NCI-H2171 treated with DMSO at 0.1 percent for 48 hours (cell line): ENCODE measurements at regions not wholly inside any gene's neighbourhood (a gene's known extent, or its start where the extent isn't known, plus 50 kb on each side); places are given as distances from the start of the nearest gene placed in this dataset.
A peak's percentile ranks its signal among the peaks of the same experiment; 100 is the strongest.
"Not testable (repeated sequence)": the region's sequence is repeated elsewhere in the genome, so short reads cannot be mapped to it uniquely, and the experiment has no call there.

Experiments
- DNase-seq: peaks from one replicate; lab custom pipeline; 2025; lab: John Stamatoyannopoulos, UW

GRCh38 chr9:30977965-30978364 is 1406.5 kb upstream of the ACO1 start:
- no peak for DNase-seq

DNA sequence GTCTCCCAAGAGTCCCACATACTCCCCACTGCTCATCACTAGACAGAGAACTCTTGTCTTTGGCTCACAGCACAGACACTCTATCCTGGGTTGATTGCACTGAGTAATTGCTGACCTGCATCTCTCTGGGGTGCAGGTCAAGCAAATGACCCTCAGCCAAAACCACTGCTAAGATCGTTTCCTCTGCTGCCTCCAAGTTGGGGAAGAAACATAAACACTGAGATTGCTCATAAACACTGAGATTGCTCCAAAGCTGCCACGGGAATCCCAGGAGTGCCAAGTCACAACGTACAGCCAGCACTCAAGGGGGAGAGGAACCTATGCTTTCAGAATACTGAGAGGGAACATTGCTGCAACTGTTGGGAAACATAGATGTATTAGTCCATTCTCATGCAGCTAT is 1402.1 kb upstream of the ACO1 start:
- no peak for DNase-seq

DNA sequence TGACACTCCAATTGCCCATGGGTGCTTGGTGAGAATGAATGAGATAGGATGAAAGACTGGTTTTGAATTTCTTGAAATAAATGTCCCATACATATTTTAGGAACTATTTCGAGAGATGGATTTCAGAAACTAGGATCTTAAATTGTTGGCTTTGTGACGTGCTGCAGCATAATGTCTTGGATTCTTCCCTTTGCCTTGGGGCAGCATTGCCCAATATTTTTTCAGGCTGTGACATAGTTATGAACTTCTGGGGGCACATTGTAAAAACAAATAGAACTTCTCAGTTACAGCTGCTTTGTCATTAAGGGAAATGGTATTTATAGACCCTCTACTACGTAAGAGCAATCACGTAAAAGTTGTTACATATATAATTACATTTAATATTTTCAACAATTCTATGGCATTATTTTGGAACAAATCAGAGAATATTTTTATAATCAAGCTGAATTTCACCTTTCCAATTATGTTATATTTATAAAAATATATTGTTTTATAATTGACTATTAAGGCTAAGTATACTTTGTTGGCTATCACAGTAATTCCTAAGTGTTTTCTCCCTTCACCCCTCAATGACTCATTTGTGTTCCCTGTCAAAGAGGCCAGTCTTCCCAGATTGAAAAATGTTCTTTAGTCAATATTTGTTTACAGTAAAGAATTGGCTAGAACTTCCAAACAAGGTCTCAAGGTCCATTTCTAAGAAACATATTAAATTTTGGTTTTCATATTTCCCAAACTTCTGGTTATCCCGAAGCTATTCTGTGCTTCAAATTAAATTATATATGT is 1388.3 kb upstream of the ACO1 start:
- no peak for DNase-seq

DNA sequence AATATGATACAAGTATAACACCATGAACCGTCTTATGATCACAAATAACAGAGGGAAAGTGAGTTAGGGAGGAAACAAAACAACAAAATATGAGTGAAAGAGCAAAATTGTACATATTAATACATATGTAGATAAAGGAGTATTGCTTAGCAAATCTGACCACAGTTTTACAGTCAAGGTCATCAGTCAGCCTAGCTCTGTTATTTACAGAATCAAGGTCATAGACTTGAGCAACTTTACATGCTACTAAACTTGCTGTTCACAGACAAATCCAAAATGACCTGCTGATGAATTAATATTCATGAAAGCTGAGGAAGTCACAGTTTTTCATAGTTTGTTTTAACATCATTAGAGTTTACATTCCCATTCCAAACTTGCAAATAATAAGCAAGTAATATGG is 1387.7 kb upstream of the ACO1 start:
- DNase-seq: no peak

- DNase-seq: no peak
Measured at GRCh38 chr9:30997291-30997690, 1387.2 kb upstream of the ACO1 start.

- DNase-seq: no peak
Measured at GRCh38 chr9:31005086-31005665, 1379.3 kb upstream of the ACO1 start.

DNA sequence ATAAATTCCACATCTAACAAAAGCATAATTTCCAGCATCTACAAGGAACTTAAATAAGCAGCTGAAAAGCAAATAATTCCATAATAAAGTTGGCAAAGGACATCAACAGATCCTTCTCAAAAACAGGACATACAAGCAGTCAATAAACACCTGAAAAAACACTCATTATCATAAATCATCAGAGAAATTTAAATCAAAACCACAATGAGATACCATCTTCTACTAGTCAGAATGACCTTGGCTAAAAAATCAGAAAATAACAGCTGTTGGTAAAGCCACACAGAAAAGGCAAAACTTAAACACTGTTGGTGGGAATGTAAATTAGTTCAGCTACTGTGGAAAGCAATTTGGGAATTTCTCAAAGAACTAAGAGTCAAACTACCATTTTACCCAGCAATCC is 1371.1 kb upstream of the ACO1 start:
- DNase-seq: no peak

DNA sequence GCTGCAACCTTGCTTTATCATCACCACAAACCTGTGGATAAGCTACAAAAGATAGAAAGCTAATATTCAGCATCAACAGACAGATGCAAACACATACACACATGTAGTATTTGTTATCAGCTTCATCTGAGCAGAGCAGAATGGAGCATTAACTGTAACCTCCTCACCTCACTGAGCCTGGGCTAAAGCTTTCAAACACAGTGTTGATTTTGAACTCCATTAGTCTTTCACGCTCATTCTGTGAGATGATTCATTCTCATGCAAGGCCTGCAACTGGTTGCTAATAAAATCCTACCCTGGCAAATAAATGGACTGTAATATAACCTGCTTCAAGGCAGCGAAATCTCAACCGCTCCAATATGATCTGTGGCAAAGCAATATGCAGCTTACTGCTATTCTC is 1360.6 kb upstream of the ACO1 start:
- DNase-seq: no peak

- DNase-seq: peak; percentile 13
Measured at GRCh38 chr9:31027678-31028077, 1356.8 kb upstream of the ACO1 start.

- DNase-seq: no peak
Measured at GRCh38 chr9:31028137-31028536, 1356.3 kb upstream of the ACO1 start.

DNA sequence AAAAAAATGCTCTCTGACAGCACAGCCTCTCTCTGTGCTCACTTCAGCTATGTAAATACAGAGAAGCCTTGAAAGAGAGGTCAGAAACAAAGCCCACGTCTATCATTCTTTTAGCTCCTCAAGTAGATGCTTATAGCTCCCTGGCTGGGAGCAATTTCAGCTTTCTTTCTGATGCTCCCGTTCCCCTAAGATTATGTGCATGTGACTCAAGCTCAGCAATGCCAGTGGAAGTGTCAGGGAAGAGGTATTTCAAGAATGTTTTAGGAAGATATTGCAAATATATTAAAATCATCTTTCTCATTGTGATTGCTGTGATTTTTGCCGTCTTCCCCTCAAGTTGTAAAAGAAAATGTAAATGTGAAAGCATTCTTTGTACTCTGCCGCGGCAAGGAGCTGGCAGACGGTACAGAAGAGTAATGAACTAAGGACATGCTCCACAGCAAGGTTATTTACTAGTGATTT is 1353.7 kb upstream of the ACO1 start:
- no peak for DNase-seq

DNA sequence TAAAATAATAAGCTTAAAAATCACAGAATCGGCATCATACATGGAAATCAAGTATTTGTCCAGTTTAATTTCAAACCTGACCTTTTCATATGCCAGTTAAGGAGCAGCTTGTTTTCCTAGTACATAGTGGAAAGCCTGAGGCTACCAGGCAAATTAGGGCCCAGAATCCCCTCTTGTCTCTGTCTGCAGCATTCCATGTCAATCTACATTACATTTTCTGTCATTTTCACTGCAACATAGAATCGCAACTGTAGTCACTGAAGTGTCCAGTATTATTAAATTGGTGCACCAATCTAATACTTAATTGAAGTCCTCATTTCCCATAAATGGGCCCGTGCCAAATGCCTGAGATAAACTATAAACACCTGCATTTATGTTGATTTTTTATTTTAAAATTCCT is 1352.2 kb upstream of the ACO1 start:
- no peak for DNase-seq

- no peak for DNase-seq
Measured at GRCh38 chr9:31034311-31034710, 1350.1 kb upstream of the ACO1 start.

GRCh38 chr9:31040564-31040963 is 1343.9 kb upstream of the ACO1 start:
- no peak for DNase-seq

DNA sequence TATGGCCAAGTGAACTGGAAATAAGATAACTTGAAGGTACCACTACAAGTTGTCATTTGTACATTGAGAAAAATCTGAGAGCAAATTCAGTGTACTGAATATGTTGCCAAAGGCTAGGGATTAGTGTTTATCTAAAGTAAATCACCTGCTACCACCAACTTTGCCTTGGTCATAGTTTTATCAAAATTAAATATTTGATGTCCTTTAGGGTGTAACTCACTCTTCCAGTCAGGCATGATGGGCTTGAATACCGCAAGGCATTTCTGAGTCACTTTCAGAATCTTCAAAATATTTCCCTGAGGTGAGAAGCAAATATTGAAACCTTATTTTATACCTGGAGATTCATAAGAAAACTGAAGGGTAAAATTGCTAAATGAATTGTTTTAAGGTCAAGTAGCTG is 1338.6 kb upstream of the ACO1 start:
- no peak for DNase-seq

DNA sequence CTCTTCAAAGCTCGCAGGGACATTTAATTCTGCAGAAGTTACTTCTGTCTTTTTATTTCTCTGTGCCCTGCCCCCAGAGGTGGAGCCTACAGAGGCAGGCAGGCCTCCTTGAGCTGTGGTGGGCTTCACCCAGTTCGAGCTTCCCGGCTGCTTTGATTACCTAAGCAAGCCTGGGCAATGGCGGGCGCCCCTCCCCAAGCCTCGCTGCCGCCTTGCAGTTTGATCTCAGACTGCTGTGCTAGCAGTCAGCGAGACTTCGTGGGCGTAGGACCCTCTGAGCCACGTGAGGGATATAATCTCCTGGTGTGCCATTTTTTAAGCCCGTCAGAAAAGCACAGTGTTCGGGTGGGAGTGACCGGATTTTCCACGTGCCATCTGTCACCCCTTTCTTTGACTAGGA is 1322.9 kb upstream of the ACO1 start:
- DNase-seq: not testable (repeated sequence)

DNA sequence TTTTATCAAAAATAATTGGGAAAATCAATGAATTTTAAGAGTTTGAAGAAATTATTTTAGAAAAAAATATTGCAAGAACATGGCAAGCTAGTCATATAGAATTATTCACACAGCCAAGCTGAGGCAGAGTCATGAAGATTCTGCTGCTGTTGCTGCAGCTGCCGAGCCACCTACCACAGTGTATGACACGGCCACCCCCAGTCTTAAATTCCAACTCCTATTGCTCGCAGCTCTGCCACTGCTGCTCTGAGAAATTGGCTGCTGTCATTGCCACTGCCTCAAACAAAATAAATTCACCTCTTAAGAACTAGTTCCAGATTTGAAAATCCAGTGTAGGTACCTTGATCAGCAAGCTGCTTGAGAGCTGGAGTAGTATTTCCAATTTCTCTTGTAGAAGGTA is 1318.8 kb upstream of the ACO1 start:
- no peak for DNase-seq

- no peak for DNase-seq
Measured at GRCh38 chr9:31067418-31067817, 1317.0 kb upstream of the ACO1 start.

DNA sequence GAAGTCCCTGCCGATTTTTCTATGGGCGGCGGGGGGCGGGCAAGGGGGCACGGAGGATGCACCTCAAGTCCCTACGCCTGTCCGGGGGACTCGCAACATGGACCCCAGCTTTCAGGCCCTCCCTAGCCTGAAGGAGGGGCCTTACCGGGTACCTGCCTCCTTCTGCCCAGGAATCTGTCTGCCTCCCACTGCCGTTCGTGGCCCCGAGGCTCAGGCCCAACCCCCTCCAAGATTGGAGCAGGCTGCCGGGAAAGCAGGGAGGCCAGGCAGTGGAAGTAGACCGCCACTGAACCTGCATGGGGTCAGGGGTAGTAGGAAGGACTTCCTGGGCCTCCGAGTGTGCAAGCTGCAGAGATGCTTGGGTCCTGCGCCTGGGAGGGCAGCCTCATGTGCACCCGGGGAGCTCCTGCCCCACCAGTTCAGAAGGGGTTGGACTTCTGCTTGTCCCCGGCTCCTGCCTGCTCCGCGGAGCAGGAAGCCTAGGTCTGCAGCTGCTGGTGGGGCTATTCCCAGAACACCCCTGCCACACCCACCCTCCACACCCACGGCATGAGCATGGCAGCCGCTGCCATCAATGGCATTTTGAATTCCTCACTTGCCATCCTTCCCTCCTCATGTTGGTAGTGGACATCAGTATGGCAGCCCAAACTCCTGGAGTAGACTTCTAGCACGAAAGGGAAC is 1312.7 kb upstream of the ACO1 start:
- DNase-seq: no peak

GRCh38 chr9:31078175-31078574 is 1306.3 kb upstream of the ACO1 start:
- no peak for DNase-seq

DNA sequence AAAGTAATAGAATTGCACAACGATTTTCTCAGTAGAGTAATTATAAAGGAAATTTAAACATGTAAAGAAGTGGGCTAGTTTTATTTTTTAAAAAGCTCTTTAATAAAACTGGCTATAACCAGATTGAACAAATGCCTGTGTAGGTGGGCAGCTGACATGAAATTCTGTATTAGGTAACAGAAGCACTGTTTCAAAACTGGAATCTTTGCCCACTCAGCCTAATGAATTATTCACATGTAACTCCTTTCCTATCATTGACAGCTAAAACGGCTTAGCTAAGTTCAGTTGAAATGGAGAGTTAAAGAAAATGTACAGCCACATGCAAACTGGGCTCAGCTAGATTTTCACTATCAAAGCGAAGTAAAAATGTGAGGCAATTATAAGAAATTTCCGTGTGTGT is 1300.1 kb upstream of the ACO1 start:
- DNase-seq: no peak

DNA sequence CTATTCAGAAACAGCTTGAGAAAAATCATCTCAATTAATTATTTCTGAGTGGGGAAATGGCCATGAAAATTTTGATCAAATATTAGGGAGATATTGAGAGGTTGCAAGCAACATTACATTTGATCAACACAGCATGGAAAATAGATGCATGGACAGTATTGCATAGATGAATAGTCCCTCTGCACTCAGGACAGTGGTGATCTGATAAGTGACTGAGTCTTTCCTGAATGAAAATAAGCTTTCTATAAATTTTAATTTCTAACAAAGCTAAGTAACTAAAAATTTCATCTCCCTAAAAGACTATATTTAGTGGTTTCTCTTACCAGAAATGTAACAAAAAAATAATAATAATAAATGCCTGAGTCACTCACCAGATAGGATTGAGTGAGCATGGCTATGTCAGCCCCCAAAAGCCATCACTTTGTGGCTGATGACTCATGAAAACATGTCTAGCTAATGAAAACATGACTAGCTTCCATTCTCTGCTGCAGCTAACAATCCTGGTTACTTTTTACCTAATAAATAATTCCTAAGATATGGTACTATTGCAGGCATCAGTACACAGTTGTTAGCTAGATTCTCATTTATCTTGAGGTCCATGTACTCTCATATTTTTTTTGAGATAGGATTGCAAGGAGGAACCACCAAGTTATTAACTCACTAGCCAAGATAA is 1294.8 kb upstream of the ACO1 start:
- no peak for DNase-seq

DNA sequence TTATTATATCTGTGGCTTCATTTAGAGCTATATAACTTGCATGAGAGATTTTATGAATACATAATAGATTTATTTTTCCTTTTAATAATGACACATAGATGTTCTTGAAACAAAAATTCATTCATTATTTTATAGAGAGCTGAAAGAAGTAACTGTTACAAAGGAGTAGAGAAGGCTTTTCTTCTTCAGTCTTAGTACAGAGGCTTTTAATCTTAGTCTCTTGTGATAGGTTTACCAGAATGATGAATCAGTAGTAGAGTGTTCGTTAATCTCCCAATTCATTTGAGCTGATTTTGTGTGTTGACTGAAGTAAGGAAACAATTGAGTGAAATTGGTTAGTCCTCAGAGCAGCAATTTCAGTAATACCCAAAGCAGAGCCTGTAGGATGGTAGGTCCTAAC is 1284.1 kb upstream of the ACO1 start:
- DNase-seq: no peak
